ENCODE measurements at regions not wholly inside any gene's neighbourhood (a gene's known extent, or its start where the extent isn't known, plus 50 kb on each side); places are given as distances from the start of the nearest gene placed in this dataset.

- TF ChIP-seq, protein P1, sequence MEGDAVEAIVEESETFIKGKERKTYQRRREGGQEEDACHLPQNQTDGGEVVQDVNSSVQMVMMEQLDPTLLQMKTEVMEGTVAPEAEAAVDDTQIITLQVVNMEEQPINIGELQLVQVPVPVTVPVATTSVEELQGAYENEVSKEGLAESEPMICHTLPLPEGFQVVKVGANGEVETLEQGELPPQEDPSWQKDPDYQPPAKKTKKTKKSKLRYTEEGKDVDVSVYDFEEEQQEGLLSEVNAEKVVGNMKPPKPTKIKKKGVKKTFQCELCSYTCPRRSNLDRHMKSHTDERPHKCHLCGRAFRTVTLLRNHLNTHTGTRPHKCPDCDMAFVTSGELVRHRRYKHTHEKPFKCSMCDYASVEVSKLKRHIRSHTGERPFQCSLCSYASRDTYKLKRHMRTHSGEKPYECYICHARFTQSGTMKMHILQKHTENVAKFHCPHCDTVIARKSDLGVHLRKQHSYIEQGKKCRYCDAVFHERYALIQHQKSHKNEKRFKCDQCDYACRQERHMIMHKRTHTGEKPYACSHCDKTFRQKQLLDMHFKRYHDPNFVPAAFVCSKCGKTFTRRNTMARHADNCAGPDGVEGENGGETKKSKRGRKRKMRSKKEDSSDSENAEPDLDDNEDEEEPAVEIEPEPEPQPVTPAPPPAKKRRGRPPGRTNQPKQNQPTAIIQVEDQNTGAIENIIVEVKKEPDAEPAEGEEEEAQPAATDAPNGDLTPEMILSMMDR (IDR thresholded peaks at IDR 0.05; ENCODE audit: low read depth, low read length), result no peak
- no peak for TF ChIP-seq EZH2phosphoT487 (IDR thresholded peaks at IDR 0.05; ENCODE audit: low read depth)
These were observed 178.5 kb upstream of the FMN2 start for GRCh38 chr1:239913141-239913585.
